ENCODE measurements at regions not wholly inside any gene's neighbourhood (a gene's known extent, or its start where the extent isn't known, plus 50 kb on each side); places are given as distances from the start of the nearest gene placed in this dataset.

GRCh38 chr16:64452446-64452845, 669.4 kb downstream of the CDH11 start:
- no peaks in the 10 kb centered on the region for H3K36me3 ChIP-seq (ENCODE audit: control insufficient read depth, low read depth, low read length)
- no peaks in the 10 kb centered on the region for H3K27me3 ChIP-seq (ENCODE audit: control insufficient read depth, insufficient read depth, low read length)
- no peak overlapping the region for H3K4me3 ChIP-seq (ENCODE audit: low read length)
- peaks cover 22% of the 10 kb centered on the region for H3K4me1 ChIP-seq (ENCODE audit: control insufficient read depth, low read depth, low read length)
- no peak overlapping the region for H3K9ac ChIP-seq (ENCODE audit: low read length)
- no peaks in the 10 kb centered on the region for H3K9me3 ChIP-seq (ENCODE audit: control insufficient read depth, low read depth, low read length)
- no peak overlapping the region for H3K27ac ChIP-seq (ENCODE audit: low read length)

- Histone ChIP-seq H3K9ac (ENCODE audit: low read length) (no peak overlapping the region), H3K36me3 (ENCODE audit: control insufficient read depth, low read depth, low read length) (no peaks in the 10 kb centered on the region), H3K4me3 (ENCODE audit: low read length) (no peak overlapping the region), H3K9me3 (ENCODE audit: control insufficient read depth, low read depth, low read length) (no peaks in the 10 kb centered on the region), H3K27ac (ENCODE audit: low read length) (no peak overlapping the region), H3K4me1 (ENCODE audit: control insufficient read depth, low read depth, low read length) (peaks cover 38% of the 10 kb centered on the region), H3K27me3 (ENCODE audit: control insufficient read depth, insufficient read depth, low read length) (no peaks in the 10 kb centered on the region)
Observed at GRCh38 chr16:64450177-64450576, 671.7 kb downstream of the CDH11 start.

- Histone ChIP-seq H3K9ac (ENCODE audit: low read length) (no peak overlapping the region), H3K4me3 (ENCODE audit: low read length) (no peak overlapping the region)
Observed at GRCh38 chr16:64449506-64449905, 672.4 kb downstream of the CDH11 start.

GRCh38 chr16:64445649-64446048, 676.2 kb downstream of the CDH11 start:
- H3K9me3 ChIP-seq (ENCODE audit: control insufficient read depth, low read depth, low read length), result no peaks in the 10 kb centered on the region
- H3K4me1 ChIP-seq (ENCODE audit: control insufficient read depth, low read depth, low read length), result peaks cover 33% of the 10 kb centered on the region
- H3K9ac ChIP-seq (ENCODE audit: low read length), result no peak overlapping the region
- no peak overlapping the region for H3K27ac ChIP-seq (ENCODE audit: low read length)
- no peaks in the 10 kb centered on the region for H3K36me3 ChIP-seq (ENCODE audit: control insufficient read depth, low read depth, low read length)
- no peak overlapping the region for H3K4me3 ChIP-seq (ENCODE audit: low read length)
- H3K27me3 ChIP-seq (ENCODE audit: control insufficient read depth, insufficient read depth, low read length), result no peaks in the 10 kb centered on the region

More at GRCh38 chr16:64449506-64449905, 672.4 kb downstream of the CDH11 start:
- Histone ChIP-seq H3K9me3 (ENCODE audit: control insufficient read depth, low read depth, low read length) (no peaks in the 10 kb centered on the region), H3K27me3 (ENCODE audit: control insufficient read depth, insufficient read depth, low read length) (no peaks in the 10 kb centered on the region), H3K4me1 (ENCODE audit: control insufficient read depth, low read depth, low read length) (peaks cover 37% of the 10 kb centered on the region), H3K36me3 (ENCODE audit: control insufficient read depth, low read depth, low read length) (no peaks in the 10 kb centered on the region), H3K27ac (ENCODE audit: low read length) (no peak overlapping the region)

GRCh38 chr16:64445245-64445644, 676.6 kb downstream of the CDH11 start:
- H3K36me3 ChIP-seq (ENCODE audit: control insufficient read depth, low read depth, low read length), result no peaks in the 10 kb centered on the region
- H3K4me1 ChIP-seq (ENCODE audit: control insufficient read depth, low read depth, low read length), result peaks cover 33% of the 10 kb centered on the region
- H3K4me3 ChIP-seq (ENCODE audit: low read length), result no peak overlapping the region
- no peaks in the 10 kb centered on the region for H3K27me3 ChIP-seq (ENCODE audit: control insufficient read depth, insufficient read depth, low read length)
- no peaks in the 10 kb centered on the region for H3K9me3 ChIP-seq (ENCODE audit: control insufficient read depth, low read depth, low read length)
- no peak overlapping the region for H3K9ac ChIP-seq (ENCODE audit: low read length)
- H3K27ac ChIP-seq (ENCODE audit: low read length), result no peak overlapping the region

- H3K4me1 ChIP-seq (ENCODE audit: control insufficient read depth, low read depth, low read length), result peaks cover 15% of the 10 kb centered on the region
- no peak overlapping the region for H3K4me3 ChIP-seq (ENCODE audit: low read length)
- no peak overlapping the region for H3K9ac ChIP-seq (ENCODE audit: low read length)
- no peak overlapping the region for H3K27ac ChIP-seq (ENCODE audit: low read length)
- no peaks in the 10 kb centered on the region for H3K27me3 ChIP-seq (ENCODE audit: control insufficient read depth, insufficient read depth, low read length)
- no peaks in the 10 kb centered on the region for H3K36me3 ChIP-seq (ENCODE audit: control insufficient read depth, low read depth, low read length)
- H3K9me3 ChIP-seq (ENCODE audit: control insufficient read depth, low read depth, low read length), result no peaks in the 10 kb centered on the region
Observed at GRCh38 chr16:64440421-64440831, 681.4 kb downstream of the CDH11 start.

- H3K9me3 ChIP-seq (ENCODE audit: control insufficient read depth, low read depth, low read length), result no peaks in the 10 kb centered on the region
- H3K27me3 ChIP-seq (ENCODE audit: control insufficient read depth, insufficient read depth, low read length), result no peaks in the 10 kb centered on the region
- no peak overlapping the region for H3K4me3 ChIP-seq (ENCODE audit: low read length)
- no peak overlapping the region for H3K27ac ChIP-seq (ENCODE audit: low read length)
- H3K4me1 ChIP-seq (ENCODE audit: control insufficient read depth, low read depth, low read length), result peaks cover 11% of the 10 kb centered on the region
- no peaks in the 10 kb centered on the region for H3K36me3 ChIP-seq (ENCODE audit: control insufficient read depth, low read depth, low read length)
- no peak overlapping the region for H3K9ac ChIP-seq (ENCODE audit: low read length)
Observed at GRCh38 chr16:64440005-64440404, 681.9 kb downstream of the CDH11 start.

- no peak overlapping the region for H3K4me3 ChIP-seq (ENCODE audit: low read length)
- no peak overlapping the region for H3K9ac ChIP-seq (ENCODE audit: low read length)
- H3K36me3 ChIP-seq (ENCODE audit: control insufficient read depth, low read depth, low read length), result no peaks in the 10 kb centered on the region
- no peaks in the 10 kb centered on the region for H3K27me3 ChIP-seq (ENCODE audit: control insufficient read depth, insufficient read depth, low read length)
- H3K27ac ChIP-seq (ENCODE audit: low read length), result no peak overlapping the region
- peaks cover 5% of the 10 kb centered on the region for H3K4me1 ChIP-seq (ENCODE audit: control insufficient read depth, low read depth, low read length)
- H3K9me3 ChIP-seq (ENCODE audit: control insufficient read depth, low read depth, low read length), result peaks cover 2% of the 10 kb centered on the region
Observed at GRCh38 chr16:64437706-64438324, 684.0 kb downstream of the CDH11 start.

GRCh38 chr16:64434526-64435069, 687.3 kb downstream of the CDH11 start:
- Histone ChIP-seq H3K27ac (ENCODE audit: low read length) (no peak overlapping the region), H3K9me3 (ENCODE audit: control insufficient read depth, low read depth, low read length) (peaks cover 3% of the 10 kb centered on the region), H3K27me3 (ENCODE audit: control insufficient read depth, insufficient read depth, low read length) (no peaks in the 10 kb centered on the region), H3K4me1 (ENCODE audit: control insufficient read depth, low read depth, low read length) (peaks cover 3% of the 10 kb centered on the region), H3K4me3 (ENCODE audit: low read length) (no peak overlapping the region), H3K36me3 (ENCODE audit: control insufficient read depth, low read depth, low read length) (no peaks in the 10 kb centered on the region), H3K9ac (ENCODE audit: low read length) (no peak overlapping the region)

GRCh38 chr16:64428463-64429113, 693.3 kb downstream of the CDH11 start:
- Histone ChIP-seq H3K27ac (ENCODE audit: low read length) (no peak overlapping the region), H3K36me3 (ENCODE audit: control insufficient read depth, low read depth, low read length) (no peaks in the 10 kb centered on the region), H3K4me1 (ENCODE audit: control insufficient read depth, low read depth, low read length) (no peaks in the 10 kb centered on the region)

GRCh38 chr16:64426131-64426666, 695.7 kb downstream of the CDH11 start:
- H3K9ac ChIP-seq (ENCODE audit: low read length), result no peak overlapping the region
- H3K4me3 ChIP-seq (ENCODE audit: low read length), result no peak overlapping the region
- no peaks in the 10 kb centered on the region for H3K27me3 ChIP-seq (ENCODE audit: control insufficient read depth, insufficient read depth, low read length)
- no peaks in the 10 kb centered on the region for H3K4me1 ChIP-seq (ENCODE audit: control insufficient read depth, low read depth, low read length)
- H3K36me3 ChIP-seq (ENCODE audit: control insufficient read depth, low read depth, low read length), result no peaks in the 10 kb centered on the region
- H3K9me3 ChIP-seq (ENCODE audit: control insufficient read depth, low read depth, low read length), result no peaks in the 10 kb centered on the region
- H3K27ac ChIP-seq (ENCODE audit: low read length), result no peak overlapping the region

More at GRCh38 chr16:64428463-64429113, 693.3 kb downstream of the CDH11 start:
- Histone ChIP-seq H3K27me3 (ENCODE audit: control insufficient read depth, insufficient read depth, low read length) (no peaks in the 10 kb centered on the region), H3K9ac (ENCODE audit: low read length) (no peak overlapping the region), H3K4me3 (ENCODE audit: low read length) (no peak overlapping the region), H3K9me3 (ENCODE audit: control insufficient read depth, low read depth, low read length) (peaks cover 3% of the 10 kb centered on the region)
